ENCODE measurements at regions not wholly inside any gene's neighbourhood (a gene's known extent, or its start where the extent isn't known, plus 50 kb on each side); places are given as distances from the start of the nearest gene placed in this dataset.
"Not testable (repeated sequence)": the region's sequence is repeated elsewhere in the genome, so short reads cannot be mapped to it uniquely, and the experiment has no call there.

- intact Hi-C loops (cut with micrococcal nuclease; ENCODE audit: unreplicated experiment), result no loop called here
- H3K27me3 ChIP-seq (ENCODE audit: control insufficient read depth in 1 of 2, insufficient read depth in 2 of 2, low read length in 2 of 2), result no peaks in the 10 kb centered on the region
- POLR2A ChIA-PET, result no interaction called here
Measured at GRCh38 chr11:36736103-36736502, 138.1 kb upstream of the RAG2 start.

GRCh38 chr11:36733721-36734120, 135.7 kb upstream of the RAG2 start:
- H3K4me3 ChIP-seq (replicated peaks in 1 of 3; ENCODE audit: insufficient read depth in 1 of 3, low read depth in 2 of 3, low read length in 3 of 3); BruUV-seq (replicated peaks); in situ Hi-C loops (cut with HindIII; ENCODE audit: extremely low pct_ligation_motif_present, low pct_unique_long_range_greater_than_20kb); H3K27ac ChIP-seq (ENCODE audit: extremely low read length, insufficient read depth, low read length); H3K9me3 ChIP-seq (ENCODE audit: low read length); ATAC-seq; H3K4me2 ChIP-seq (ENCODE audit: low read depth, low read length); H3K9ac ChIP-seq (ENCODE audit: insufficient read depth, low read depth, low read length); H4K20me1 ChIP-seq (ENCODE audit: insufficient read depth, low read length); H3K36me3 ChIP-seq (replicated peaks in 1 of 2; ENCODE audit: control insufficient read depth in 1 of 2, insufficient read depth in 2 of 2, low read length in 2 of 2); H3K27me3 ChIP-seq (ENCODE audit: control insufficient read depth in 1 of 2, insufficient read depth in 2 of 2, low read length in 2 of 2); POLR2A ChIA-PET; DNase-seq (ENCODE audit: low spot score); H2AFZ ChIP-seq (ENCODE audit: low read length); intact Hi-C loops (cut with micrococcal nuclease; ENCODE audit: unreplicated experiment); CTCF ChIA-PET (ENCODE audit: low intra/inter-chr PET ratio, low total read pairs); H3K4me1 ChIP-seq (ENCODE audit: insufficient read depth, low read length); FAIRE-seq; H3K79me2 ChIP-seq (ENCODE audit: insufficient read depth, low read length): not testable (repeated sequence)
- WGBS (ENCODE audit: low lambda C conversion rate), result 40% methylated on average over 8 of the region's 10 CpGs

More at GRCh38 chr11:36736103-36736502, 138.1 kb upstream of the RAG2 start:
- H3K4me2 ChIP-seq (ENCODE audit: low read depth, low read length), result no peak overlapping the region
- no peaks in the 10 kb centered on the region for H4K20me1 ChIP-seq (ENCODE audit: insufficient read depth, low read length)
- H3K79me2 ChIP-seq (ENCODE audit: insufficient read depth, low read length), result no peaks in the 10 kb centered on the region
- no peaks in the 10 kb centered on the region for H3K4me1 ChIP-seq (ENCODE audit: insufficient read depth, low read length)
- no peak overlapping the region for H3K4me3 ChIP-seq (replicated peaks in 1 of 3; ENCODE audit: insufficient read depth in 1 of 3, low read depth in 2 of 3, low read length in 3 of 3)
- no peak overlapping the region for H2AFZ ChIP-seq (ENCODE audit: low read length)
- ATAC-seq (no peak), DNase-seq (ENCODE audit: low spot score) (no peak), FAIRE-seq (no peak)
- no TSS peak for BruUV-seq (replicated peaks)
- no peak overlapping the region for H3K9ac ChIP-seq (ENCODE audit: insufficient read depth, low read depth, low read length)
- H3K9me3 ChIP-seq (ENCODE audit: low read length), result no peaks in the 10 kb centered on the region
- H3K36me3 ChIP-seq (replicated peaks in 1 of 2; ENCODE audit: control insufficient read depth in 1 of 2, insufficient read depth in 2 of 2, low read length in 2 of 2), result no peaks in the 10 kb centered on the region
- no peak overlapping the region for H3K27ac ChIP-seq (ENCODE audit: extremely low read length, insufficient read depth, low read length)
- CTCF ChIA-PET (ENCODE audit: low intra/inter-chr PET ratio, low total read pairs), result no interaction called here
- in situ Hi-C loops (cut with HindIII; ENCODE audit: extremely low pct_ligation_motif_present, low pct_unique_long_range_greater_than_20kb), result no loop called here
- 10% methylated on average over 3 of the region's 3 CpGs for WGBS (ENCODE audit: low lambda C conversion rate)
- no peak for TF ChIP-seq ZNF746 (CRISPR knock-in tag; IDR thresholded peaks at IDR 0.05)
- TF ChIP-seq RBM22 (optimal IDR thresholded peaks at IDR 0.05; ENCODE audit: low read length), result no peak
- TF ChIP-seq, protein P1, sequence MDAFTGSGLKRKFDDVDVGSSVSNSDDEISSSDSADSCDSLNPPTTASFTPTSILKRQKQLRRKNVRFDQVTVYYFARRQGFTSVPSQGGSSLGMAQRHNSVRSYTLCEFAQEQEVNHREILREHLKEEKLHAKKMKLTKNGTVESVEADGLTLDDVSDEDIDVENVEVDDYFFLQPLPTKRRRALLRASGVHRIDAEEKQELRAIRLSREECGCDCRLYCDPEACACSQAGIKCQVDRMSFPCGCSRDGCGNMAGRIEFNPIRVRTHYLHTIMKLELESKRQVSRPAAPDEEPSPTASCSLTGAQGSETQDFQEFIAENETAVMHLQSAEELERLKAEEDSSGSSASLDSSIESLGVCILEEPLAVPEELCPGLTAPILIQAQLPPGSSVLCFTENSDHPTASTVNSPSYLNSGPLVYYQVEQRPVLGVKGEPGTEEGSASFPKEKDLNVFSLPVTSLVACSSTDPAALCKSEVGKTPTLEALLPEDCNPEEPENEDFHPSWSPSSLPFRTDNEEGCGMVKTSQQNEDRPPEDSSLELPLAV (CRISPR knock-in tag; conservative IDR thresholded peaks at IDR 0.05; ENCODE audit: low read depth), result no peak
- no peak for TF ChIP-seq RNF2 (conservative IDR thresholded peaks at IDR 0.05; ENCODE audit: low read depth)
- no peak for TF ChIP-seq ATM (IDR thresholded peaks at IDR 0.05; ENCODE audit: borderline replicate concordance)
- no peak for TF ChIP-seq NFE2 (CRISPR knock-in tag; IDR thresholded peaks at IDR 0.05)
- TF ChIP-seq U2AF2 (IDR thresholded peaks at IDR 0.05; ENCODE audit: low read depth, low read length), result no peak
- no peak for TF ChIP-seq ARNT2 (CRISPR knock-in tag; IDR thresholded peaks at IDR 0.05; ENCODE audit: low read depth)
- TF ChIP-seq ESRRA (CRISPR knock-in tag; IDR thresholded peaks at IDR 0.05; ENCODE audit: low read depth), result no peak
- TF ChIP-seq ZNF484 (CRISPR knock-in tag; IDR thresholded peaks at IDR 0.05; ENCODE audit: borderline replicate concordance, low read depth), result no peak

Data from HepG2 (cell line).